HG03139 (cell line): ENCODE measurements at regions not wholly inside any gene's neighbourhood (a gene's known extent, or its start where the extent isn't known, plus 50 kb on each side); places are given as distances from the start of the nearest gene placed in this dataset.

Experiments
- ATAC-seq: cut with Tn5 transposase; IDR thresholded peaks from one replicate; pipeline ENCODE4 v1.9.1; 2021; ENCODE audit not compliant: unreplicated experiment

DNA sequence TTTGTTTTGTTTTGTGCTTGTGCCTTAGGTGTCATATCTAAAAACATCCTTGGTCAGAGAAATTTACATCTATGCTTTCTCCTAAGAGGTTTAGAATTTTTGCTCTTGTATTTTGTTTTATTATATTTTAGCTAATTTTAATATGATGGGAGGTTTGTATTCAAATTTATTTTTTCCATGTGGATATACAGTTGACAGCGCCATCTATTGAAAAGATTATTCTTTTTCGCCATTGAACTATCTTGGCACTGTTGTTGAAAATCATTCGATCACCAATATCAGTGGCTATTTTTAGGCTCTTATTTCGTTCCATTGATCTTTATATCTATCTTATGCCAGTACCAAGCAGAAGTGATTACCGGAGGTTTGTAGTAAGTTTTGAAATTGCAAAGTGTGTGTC is 510.3 kb downstream of the BRD1 start:
- ATAC-seq: no peak

GRCh38 chr22:49312601-49313000 is 515.1 kb downstream of the BRD1 start:
- ATAC-seq: no peak

- no peak for ATAC-seq
Observed at GRCh38 chr22:49310354-49310753, 517.3 kb downstream of the BRD1 start.

DNA sequence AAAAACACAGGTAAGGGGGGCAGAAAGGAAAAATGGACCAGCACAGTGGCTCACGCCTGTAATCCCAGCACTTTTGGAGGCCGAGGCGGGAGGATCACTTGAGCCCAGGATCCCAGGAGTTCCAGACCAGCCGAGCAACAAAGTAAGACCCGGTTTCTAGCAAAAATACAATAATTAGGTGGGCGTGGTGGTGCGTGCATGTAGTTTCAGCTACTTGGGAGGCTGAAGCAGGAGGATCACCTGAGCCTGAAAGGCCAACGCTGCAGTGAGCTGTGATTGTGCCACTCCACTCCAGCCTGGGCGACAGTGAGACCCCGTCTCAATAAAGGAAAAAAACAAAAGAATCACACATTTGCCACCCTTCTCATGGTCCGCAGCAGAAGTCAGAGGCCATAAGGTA is 519.4 kb downstream of the BRD1 start:
- no peak for ATAC-seq

GRCh38 chr22:49307870-49308269 is 519.8 kb downstream of the BRD1 start:
- no peak for ATAC-seq

DNA sequence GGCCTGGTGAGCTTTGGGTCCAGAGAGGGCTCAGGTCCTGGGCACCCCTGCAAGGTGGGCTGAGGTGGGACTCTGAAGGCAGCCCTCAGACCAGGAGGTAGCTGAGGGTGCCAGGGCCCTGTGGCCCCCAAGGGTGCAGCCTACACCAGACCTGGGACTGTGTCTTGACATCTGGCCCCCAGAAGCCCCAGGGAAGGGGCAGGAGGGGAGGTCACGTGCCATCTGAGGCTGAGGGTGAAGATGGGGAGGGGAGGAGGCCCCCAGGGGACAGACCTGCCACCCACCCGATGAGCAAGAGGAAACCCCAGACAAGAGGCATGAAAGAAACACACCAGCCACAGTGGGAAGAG is 520.2 kb downstream of the BRD1 start:
- no peak for ATAC-seq

DNA sequence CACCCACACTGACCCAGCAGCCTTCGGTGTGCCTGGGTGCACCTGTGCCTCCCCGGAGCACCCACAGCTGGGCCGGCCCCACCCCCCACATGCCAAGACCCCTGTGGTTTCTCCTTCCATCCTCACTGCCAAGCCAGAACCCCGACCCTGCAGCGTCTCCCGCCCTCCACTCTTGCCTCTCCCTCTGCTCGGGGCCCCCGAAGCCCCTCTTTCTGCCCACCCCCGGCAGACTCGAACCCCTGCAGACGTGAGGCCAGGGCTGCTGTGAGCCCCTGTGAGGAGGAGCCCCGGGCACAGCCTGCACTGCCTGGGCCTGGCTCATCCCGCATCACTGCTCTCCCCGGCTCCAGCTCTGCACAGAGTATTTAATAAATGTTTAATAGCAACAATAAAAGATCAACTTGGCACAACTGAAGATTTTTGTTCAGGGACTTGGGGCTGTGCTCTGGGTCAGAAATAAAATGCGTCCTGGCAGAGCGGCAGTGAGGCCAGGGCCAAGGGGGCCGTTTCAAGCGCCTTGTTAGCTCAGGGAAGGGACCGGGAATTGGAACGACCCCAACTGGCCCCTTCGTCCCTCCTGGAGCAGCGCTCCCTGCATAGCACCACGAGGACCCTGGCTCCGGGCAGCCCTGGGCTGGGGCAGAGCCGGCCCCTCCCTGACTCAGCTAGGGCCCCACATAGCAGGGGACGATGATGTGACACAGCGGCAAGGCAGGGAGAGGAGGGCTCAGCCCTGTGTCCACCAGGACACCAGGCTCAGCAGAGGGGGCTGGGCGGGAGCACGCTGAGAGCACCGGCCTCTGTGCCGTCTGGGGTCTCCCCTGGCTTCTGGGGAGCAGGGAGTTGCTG is 520.8 kb downstream of the BRD1 start:
- no peak for ATAC-seq

- ATAC-seq: no peak
Observed at GRCh38 chr22:49305966-49306631, 521.6 kb downstream of the BRD1 start.

DNA sequence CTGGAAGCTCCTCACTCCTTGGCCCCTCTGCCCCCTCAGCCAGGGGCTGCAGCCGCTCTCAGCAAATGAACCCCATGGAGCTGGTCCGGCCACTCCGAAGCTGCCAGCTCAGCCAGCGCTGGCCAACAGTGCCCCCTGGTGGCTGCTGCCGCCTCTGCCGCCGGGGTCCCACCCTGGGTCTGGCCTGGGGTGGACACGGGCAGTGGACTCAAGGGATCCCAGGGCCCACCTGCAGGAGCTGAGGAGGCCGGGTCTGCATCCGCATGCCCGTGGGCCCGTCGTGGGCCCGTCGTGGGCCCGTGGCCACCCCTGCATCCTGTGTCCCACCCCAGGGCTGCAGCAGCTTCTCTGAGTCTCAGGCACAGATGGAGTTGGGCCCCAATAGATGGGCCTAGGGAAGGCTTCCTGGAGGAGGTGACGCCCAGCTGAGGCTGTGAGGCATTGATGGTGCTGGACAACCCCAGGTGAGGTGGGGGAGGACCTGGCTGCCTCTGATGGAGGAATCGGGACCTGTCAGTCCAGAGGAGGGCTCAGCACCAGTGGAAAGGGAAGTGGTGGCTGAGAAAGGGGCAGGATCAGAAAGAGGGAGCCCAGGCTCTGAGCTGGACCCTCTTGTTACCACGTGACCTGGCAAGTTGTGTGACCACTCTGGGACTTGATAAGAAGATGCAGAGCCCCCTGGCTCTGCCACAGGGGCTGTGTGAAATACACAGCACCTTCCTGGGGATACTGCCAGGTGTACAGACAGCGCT is 522.3 kb downstream of the BRD1 start:
- no peak for ATAC-seq

DNA sequence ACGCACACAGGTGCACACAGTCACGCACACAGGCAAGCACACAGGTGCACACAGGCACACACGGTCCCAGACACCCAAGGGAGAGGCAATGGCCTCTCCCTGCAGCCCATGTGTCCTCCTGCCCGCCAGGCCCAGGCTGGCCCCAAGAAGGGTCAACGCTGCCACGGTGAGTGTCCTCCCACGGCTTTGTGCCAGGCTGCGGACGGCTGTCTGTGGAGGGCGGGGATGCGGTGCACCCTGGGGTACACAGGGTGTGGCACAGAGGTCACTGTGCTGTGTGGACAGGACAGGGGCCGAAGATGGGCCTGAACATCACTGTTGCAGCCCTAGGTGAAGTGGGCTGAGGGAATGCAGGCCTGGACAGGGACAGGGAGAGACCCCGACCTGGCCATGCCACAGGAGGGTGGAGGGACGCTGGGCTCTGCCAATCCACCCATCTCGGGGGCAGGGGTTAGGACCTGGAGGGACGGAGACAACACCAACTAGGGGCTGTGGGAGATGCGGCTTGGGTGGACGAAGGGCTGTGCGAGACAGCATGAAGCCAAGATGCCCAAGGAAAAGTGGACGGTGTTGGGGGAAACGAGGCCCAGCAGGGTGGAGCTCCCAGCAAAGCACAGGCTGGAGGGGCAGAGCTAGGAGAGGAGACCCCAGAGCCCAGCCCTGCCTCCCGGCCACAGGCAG is 523.8 kb downstream of the BRD1 start:
- ATAC-seq: no peak

GRCh38 chr22:49303061-49303735 is 524.5 kb downstream of the BRD1 start:
- no peak for ATAC-seq

- ATAC-seq: no peak
Observed at GRCh38 chr22:49302530-49302929, 525.1 kb downstream of the BRD1 start.

DNA sequence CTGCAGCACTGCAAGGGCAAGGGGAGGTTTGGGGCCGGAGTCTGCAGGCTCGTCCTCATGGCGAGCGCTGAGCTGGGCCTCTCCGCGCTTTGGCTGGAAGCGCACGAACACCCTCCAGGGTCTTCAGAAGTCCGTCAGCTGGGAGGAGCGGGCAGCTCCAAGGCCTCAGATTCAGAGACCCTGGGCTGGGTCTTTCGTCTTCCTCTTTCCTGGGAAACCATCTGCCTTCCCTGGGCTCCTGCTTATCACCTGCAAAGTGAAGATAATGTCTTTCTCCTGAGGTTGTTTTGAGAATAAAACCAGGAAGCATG is 525.6 kb downstream of the BRD1 start:
- no peak for ATAC-seq

- ATAC-seq: no peak
Observed at GRCh38 chr22:49301398-49302149, 526.1 kb downstream of the BRD1 start.

DNA sequence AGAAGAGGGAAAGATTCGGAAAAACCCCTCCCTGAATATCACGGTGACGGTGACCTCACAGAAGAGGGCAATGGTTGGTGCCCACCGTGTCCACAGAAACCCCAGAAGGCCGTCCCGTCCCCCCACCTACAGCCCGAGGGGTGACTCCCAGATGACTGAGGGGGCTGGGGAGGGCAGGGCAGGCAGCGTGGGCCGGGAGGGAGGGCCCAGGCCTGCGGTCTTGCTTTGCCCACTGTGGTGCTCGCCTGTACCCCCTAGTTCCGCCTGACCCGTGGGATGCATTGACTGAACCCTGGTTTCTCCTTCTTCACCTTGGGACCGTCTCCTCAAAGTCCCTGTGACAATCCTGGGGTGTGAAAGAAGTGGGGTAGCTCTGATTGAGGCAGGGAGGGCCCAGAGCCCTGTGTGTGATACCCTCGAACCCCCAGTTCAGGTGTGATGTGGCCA is 526.7 kb downstream of the BRD1 start:
- no peak for ATAC-seq

DNA sequence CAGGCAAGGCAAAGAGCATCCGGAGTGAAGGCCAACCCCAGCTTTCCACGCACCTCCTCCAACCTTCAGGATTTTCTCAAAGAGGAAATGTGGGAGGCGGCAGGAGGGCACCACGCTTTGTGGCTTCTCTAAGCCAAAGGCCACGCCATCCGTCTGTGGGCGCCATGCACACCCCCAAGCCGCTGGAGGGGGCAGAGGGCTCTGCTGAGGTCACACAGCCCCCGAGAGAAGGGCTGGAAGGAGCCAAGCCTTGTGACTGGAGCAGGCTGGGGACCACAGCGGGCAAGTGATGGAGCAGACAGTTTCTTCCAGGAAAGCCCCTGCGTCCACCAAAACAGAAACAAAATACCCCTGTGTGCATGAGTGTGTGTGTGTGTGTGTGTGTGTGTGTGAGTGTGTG is 527.4 kb downstream of the BRD1 start:
- ATAC-seq: no peak

DNA sequence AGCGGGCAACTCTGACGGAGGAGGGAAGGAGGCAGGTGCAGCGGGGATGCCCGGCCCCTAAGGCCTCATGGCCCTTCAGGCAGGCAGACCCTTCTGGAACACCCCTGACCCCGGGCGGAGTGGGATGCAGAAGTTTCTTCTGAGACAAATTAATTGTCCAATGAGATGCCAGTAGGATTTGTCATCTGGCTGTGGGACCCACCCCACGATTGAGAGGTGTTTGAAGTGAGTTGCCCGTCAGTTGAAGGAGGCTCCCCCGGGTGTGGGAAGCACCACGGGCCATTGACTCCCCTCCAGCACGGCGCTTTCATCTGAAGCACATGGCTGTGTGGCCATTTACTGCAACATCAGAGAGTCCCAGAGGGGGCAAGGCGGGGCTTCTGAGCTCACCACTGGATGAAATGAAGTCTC is 527.8 kb downstream of the BRD1 start:
- ATAC-seq: no peak

DNA sequence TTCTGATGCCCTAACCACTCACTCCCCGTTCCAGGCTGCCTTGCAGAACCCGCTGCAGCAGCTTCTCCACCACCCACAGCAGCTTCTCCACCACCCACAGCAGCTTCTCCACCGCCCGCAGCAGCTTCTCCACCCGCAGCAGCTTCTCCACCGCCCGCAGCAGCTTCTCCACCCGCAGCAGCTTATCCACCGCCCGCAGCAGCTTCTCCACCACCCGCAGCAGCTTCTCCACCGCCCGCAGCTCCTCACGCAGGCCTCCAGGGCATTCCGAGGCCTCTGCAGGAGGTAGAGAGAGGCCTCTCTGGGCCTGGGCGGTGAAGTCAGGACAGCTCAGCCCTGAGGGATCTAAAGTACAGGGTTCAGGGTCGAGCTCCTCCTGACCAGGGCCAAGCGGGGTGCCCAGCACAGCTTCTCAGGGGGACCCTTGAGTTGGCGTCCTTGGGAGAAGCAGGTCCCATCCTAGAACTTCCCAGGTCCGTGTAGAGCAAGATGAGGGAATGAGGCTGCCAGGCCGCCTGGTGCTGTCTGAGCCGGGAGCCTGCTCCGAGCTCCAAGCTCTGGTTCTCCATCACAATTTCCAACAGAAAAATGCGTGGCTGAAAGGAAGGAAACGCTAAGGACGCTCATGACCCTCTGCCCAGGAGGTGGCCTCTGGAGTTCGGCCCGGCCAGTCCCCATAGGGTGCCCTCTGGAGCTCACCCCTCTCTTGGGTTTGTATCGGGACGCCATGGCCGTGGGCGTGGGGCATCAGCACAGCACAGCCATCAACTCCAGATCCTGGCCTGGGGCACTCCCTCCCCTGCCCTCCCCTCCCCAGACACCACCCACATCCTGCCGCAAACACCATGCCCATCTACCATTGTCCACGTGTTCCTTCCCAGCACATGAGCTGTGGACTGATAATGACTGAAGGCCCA is 528.6 kb downstream of the BRD1 start:
- ATAC-seq: no peak
